ENCODE measurements at regions not wholly inside any gene's neighbourhood (a gene's known extent, or its start where the extent isn't known, plus 50 kb on each side); places are given as distances from the start of the nearest gene placed in this dataset.

DNA sequence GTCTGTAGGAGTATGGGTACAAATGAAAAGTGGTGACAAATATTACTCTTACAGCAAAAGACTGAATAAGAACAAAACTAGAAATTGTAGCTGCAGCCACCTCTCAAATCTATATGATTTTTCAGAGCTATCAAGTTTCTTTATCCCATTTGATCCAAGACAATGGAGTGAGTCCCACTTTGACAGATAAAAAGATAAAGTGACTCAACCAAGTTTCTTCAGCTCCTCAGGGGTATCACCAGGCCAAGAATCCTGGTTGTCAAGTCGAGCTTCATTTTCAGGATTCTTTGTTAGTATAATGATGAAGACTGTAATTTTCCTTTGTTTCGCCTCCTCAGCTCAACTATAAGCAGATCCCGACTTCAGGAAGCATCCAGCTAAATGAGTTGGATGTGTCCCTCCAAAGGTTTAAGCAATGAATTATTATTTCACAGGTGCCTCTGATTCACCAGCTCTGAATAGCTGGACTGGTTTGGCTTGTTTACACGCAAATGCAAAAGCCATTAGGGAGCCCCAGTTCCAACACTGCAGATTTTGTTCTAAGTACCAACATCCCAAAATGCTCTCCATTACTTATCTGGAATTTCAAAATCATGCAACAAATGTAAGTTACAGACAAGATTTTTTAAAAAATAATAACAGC lies 238.9 kb downstream of the MAFB start:
- peaks cover 0 to 4% (median 0%) of the 10 kb centered on the region in 5 donors for H3K9me3 ChIP-seq (ENCODE audit: control insufficient read depth in 5 of 5, low read length in 5 of 5)
- no peaks in the 10 kb centered on the region for H3K4me1 ChIP-seq (ENCODE audit: control insufficient read depth in 5 of 5, insufficient read depth in 5 of 5, low read length in 5 of 5)
- H3K9ac ChIP-seq (ENCODE audit: low read length in 5 of 5), result no peak overlapping the region
- peaks cover 0 to 4% (median 0%) of the 10 kb centered on the region in 5 donors for H3K27me3 ChIP-seq (ENCODE audit: control insufficient read depth in 5 of 5, insufficient read depth in 4 of 5, low read length in 5 of 5)
- no peak overlapping the region for H3K4me3 ChIP-seq (ENCODE audit: low read depth in 1 of 5, low read length in 5 of 5)
- no peaks in the 10 kb centered on the region for H3K36me3 ChIP-seq (ENCODE audit: control insufficient read depth in 5 of 5, insufficient read depth in 5 of 5, low read length in 5 of 5)
- no peak overlapping the region for H3K27ac ChIP-seq (ENCODE audit: low read depth, low read length)

GRCh38 chr20:40449144-40449690 lies 239.8 kb downstream of the MAFB start:
- Histone ChIP-seq H3K4me1 (ENCODE audit: control insufficient read depth in 5 of 5, insufficient read depth in 5 of 5, low read length in 5 of 5) (no peaks in the 10 kb centered on the region), H3K36me3 (ENCODE audit: control insufficient read depth in 5 of 5, insufficient read depth in 5 of 5, low read length in 5 of 5) (no peaks in the 10 kb centered on the region), H3K27ac (ENCODE audit: low read depth, low read length) (no peak overlapping the region), H3K9me3 (ENCODE audit: control insufficient read depth in 5 of 5, low read length in 5 of 5) (peaks cover 0 to 4% (median 0%) of the 10 kb centered on the region in 5 donors), H3K27me3 (ENCODE audit: control insufficient read depth in 5 of 5, insufficient read depth in 4 of 5, low read length in 5 of 5) (peaks cover 0 to 4% (median 0%) of the 10 kb centered on the region in 5 donors), H3K4me3 (ENCODE audit: low read depth in 1 of 5, low read length in 5 of 5) (no peak overlapping the region), H3K9ac (ENCODE audit: low read length in 5 of 5) (no peak overlapping the region)

DNA sequence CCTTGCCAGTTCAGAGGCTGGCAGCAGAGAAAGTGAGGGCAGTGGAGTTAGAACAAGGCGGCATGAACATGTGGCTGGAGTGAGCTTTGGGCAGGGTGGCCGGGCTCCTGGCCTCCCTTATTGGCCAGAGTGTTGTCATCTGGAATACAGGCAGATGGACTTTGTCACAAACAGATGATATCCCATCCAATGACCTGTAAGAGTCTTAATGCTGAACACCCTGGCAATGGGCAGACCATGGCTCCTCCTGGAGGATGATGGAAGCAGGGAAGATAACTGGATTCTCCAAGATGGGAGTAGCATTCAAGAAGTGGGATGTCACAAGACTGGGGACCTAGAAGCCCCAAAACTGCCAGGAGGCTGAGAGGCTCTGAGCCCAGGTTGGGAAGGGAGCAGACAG lies 242.1 kb downstream of the MAFB start:
- H3K4me1 ChIP-seq (ENCODE audit: control insufficient read depth in 5 of 5, insufficient read depth in 5 of 5, low read length in 5 of 5), result peaks cover 0 to 14% (median 9%) of the 10 kb centered on the region in 5 donors
- H3K9ac ChIP-seq (ENCODE audit: low read length in 5 of 5), result no peak overlapping the region
- H3K36me3 ChIP-seq (ENCODE audit: control insufficient read depth in 5 of 5, insufficient read depth in 5 of 5, low read length in 5 of 5), result no peaks in the 10 kb centered on the region
- peaks cover 0 to 4% (median 0%) of the 10 kb centered on the region in 5 donors for H3K27me3 ChIP-seq (ENCODE audit: control insufficient read depth in 5 of 5, insufficient read depth in 4 of 5, low read length in 5 of 5)
- no peak overlapping the region for H3K4me3 ChIP-seq (ENCODE audit: low read depth in 1 of 5, low read length in 5 of 5)
- H3K27ac ChIP-seq (ENCODE audit: low read depth, low read length), result no peak overlapping the region
- no peaks in the 10 kb centered on the region for H3K9me3 ChIP-seq (ENCODE audit: control insufficient read depth in 5 of 5, low read length in 5 of 5)

DNA sequence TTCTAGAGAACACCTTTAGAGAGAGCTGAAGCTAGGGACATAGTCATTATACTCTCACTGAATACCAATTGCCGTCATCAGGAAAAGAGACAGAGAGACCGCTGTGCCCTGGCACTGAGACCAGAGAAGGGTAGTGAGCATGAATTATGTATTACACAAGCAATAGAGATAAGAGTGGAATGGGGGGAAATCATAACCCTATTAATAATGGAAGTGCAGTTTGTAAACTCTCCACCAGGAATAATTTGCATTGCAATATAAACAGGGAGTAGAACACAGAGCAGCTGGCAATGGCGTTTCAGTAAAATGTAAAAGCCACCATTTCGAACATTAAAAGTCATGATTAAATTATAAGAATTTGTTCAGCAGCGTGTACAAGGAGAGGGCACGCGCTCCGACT lies 244.5 kb downstream of the MAFB start:
- H3K4me3 ChIP-seq (ENCODE audit: low read depth in 1 of 5, low read length in 5 of 5), result no peak overlapping the region
- no peaks in the 10 kb centered on the region for H3K36me3 ChIP-seq (ENCODE audit: control insufficient read depth in 5 of 5, insufficient read depth in 5 of 5, low read length in 5 of 5)
- H3K9me3 ChIP-seq (ENCODE audit: control insufficient read depth in 5 of 5, low read length in 5 of 5), result no peaks in the 10 kb centered on the region
- peaks cover 0 to 15% (median 10%) of the 10 kb centered on the region in 5 donors for H3K4me1 ChIP-seq (ENCODE audit: control insufficient read depth in 5 of 5, insufficient read depth in 5 of 5, low read length in 5 of 5)
- H3K27ac ChIP-seq (ENCODE audit: low read depth, low read length), result no peak overlapping the region
- peaks cover 0 to 4% (median 0%) of the 10 kb centered on the region in 5 donors for H3K27me3 ChIP-seq (ENCODE audit: control insufficient read depth in 5 of 5, insufficient read depth in 4 of 5, low read length in 5 of 5)
- no peak overlapping the region for H3K9ac ChIP-seq (ENCODE audit: low read length in 5 of 5)

DNA sequence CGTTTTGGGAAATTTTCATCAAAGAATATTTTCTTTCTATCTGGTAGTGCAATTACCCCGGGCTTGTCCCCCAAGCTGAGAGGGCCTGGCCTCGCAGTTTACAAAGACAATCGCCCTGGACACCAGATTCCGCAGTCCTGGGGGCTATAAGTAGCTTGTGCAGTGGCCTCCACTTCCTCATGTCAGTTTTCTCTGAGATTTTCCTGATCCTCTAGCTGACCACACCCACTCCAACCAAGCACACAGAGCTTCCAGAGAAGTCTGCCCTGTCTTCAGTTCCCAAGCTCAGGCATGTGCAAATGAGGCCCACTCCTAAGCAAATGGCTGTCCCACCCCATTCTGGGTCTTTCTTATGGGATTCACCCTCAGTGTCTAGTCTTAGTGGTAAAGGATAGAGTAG lies 245.3 kb downstream of the MAFB start:
- Histone ChIP-seq H3K27me3 (ENCODE audit: control insufficient read depth in 5 of 5, insufficient read depth in 4 of 5, low read length in 5 of 5) (peaks cover 0 to 4% (median 0%) of the 10 kb centered on the region in 5 donors), H3K4me1 (ENCODE audit: control insufficient read depth in 5 of 5, insufficient read depth in 5 of 5, low read length in 5 of 5) (peaks cover 0 to 15% (median 10%) of the 10 kb centered on the region in 5 donors), H3K9ac (ENCODE audit: low read length in 5 of 5) (no peak overlapping the region), H3K27ac (ENCODE audit: low read depth, low read length) (no peak overlapping the region), H3K36me3 (ENCODE audit: control insufficient read depth in 5 of 5, insufficient read depth in 5 of 5, low read length in 5 of 5) (no peaks in the 10 kb centered on the region), H3K9me3 (ENCODE audit: control insufficient read depth in 5 of 5, low read length in 5 of 5) (no peaks in the 10 kb centered on the region), H3K4me3 (ENCODE audit: low read depth in 1 of 5, low read length in 5 of 5) (no peak overlapping the region)

GRCh38 chr20:40442181-40442963 lies 246.7 kb downstream of the MAFB start:
- Histone ChIP-seq H3K27ac (ENCODE audit: low read depth, low read length) (no peak overlapping the region), H3K9ac (ENCODE audit: low read length in 5 of 5) (no peak overlapping the region), H3K4me3 (ENCODE audit: low read depth in 1 of 5, low read length in 5 of 5) (no peak overlapping the region), H3K4me1 (ENCODE audit: control insufficient read depth in 5 of 5, insufficient read depth in 5 of 5, low read length in 5 of 5) (peaks cover 0 to 15% (median 10%) of the 10 kb centered on the region in 5 donors), H3K27me3 (ENCODE audit: control insufficient read depth in 5 of 5, insufficient read depth in 4 of 5, low read length in 5 of 5) (no peaks in the 10 kb centered on the region), H3K36me3 (ENCODE audit: control insufficient read depth in 5 of 5, insufficient read depth in 5 of 5, low read length in 5 of 5) (no peaks in the 10 kb centered on the region), H3K9me3 (ENCODE audit: control insufficient read depth in 5 of 5, low read length in 5 of 5) (no peaks in the 10 kb centered on the region)

GRCh38 chr20:40441771-40442170 lies 247.3 kb downstream of the MAFB start:
- Histone ChIP-seq H3K4me3 (ENCODE audit: low read depth in 1 of 5, low read length in 5 of 5) (no peak overlapping the region), H3K9me3 (ENCODE audit: control insufficient read depth in 5 of 5, low read length in 5 of 5) (no peaks in the 10 kb centered on the region), H3K9ac (ENCODE audit: low read length in 5 of 5) (no peak overlapping the region), H3K27ac (ENCODE audit: low read depth, low read length) (no peak overlapping the region), H3K27me3 (ENCODE audit: control insufficient read depth in 5 of 5, insufficient read depth in 4 of 5, low read length in 5 of 5) (no peaks in the 10 kb centered on the region), H3K36me3 (ENCODE audit: control insufficient read depth in 5 of 5, insufficient read depth in 5 of 5, low read length in 5 of 5) (no peaks in the 10 kb centered on the region), H3K4me1 (ENCODE audit: control insufficient read depth in 5 of 5, insufficient read depth in 5 of 5, low read length in 5 of 5) (peaks cover 0 to 15% (median 10%) of the 10 kb centered on the region in 5 donors)

- Histone ChIP-seq H3K4me1 (ENCODE audit: control insufficient read depth in 5 of 5, insufficient read depth in 5 of 5, low read length in 5 of 5) (peaks cover 0 to 15% (median 12%) of the 10 kb centered on the region in 5 donors), H3K9ac (ENCODE audit: low read length in 5 of 5) (no peak overlapping the region), H3K27ac (ENCODE audit: low read depth, low read length) (no peak overlapping the region), H3K36me3 (ENCODE audit: control insufficient read depth in 5 of 5, insufficient read depth in 5 of 5, low read length in 5 of 5) (no peaks in the 10 kb centered on the region), H3K4me3 (ENCODE audit: low read depth in 1 of 5, low read length in 5 of 5) (no peak overlapping the region), H3K9me3 (ENCODE audit: control insufficient read depth in 5 of 5, low read length in 5 of 5) (no peaks in the 10 kb centered on the region), H3K27me3 (ENCODE audit: control insufficient read depth in 5 of 5, insufficient read depth in 4 of 5, low read length in 5 of 5) (no peaks in the 10 kb centered on the region)
Observed at GRCh38 chr20:40438161-40438830, 250.7 kb downstream of the MAFB start.

- Histone ChIP-seq H3K9ac (ENCODE audit: low read length in 5 of 5) (no peak overlapping the region), H3K36me3 (ENCODE audit: control insufficient read depth in 5 of 5, insufficient read depth in 5 of 5, low read length in 5 of 5) (no peaks in the 10 kb centered on the region), H3K27me3 (ENCODE audit: control insufficient read depth in 5 of 5, insufficient read depth in 4 of 5, low read length in 5 of 5) (no peaks in the 10 kb centered on the region), H3K4me1 (ENCODE audit: control insufficient read depth in 5 of 5, insufficient read depth in 5 of 5, low read length in 5 of 5) (peaks cover 0 to 4% (median 0%) of the 10 kb centered on the region in 5 donors), H3K27ac (ENCODE audit: low read depth, low read length) (no peak overlapping the region), H3K4me3 (ENCODE audit: low read depth in 1 of 5, low read length in 5 of 5) (no peak overlapping the region), H3K9me3 (ENCODE audit: control insufficient read depth in 5 of 5, low read length in 5 of 5) (no peaks in the 10 kb centered on the region)
Observed at GRCh38 chr20:40436011-40436410, 253.0 kb downstream of the MAFB start.

All from subcutaneous abdominal adipose tissue (tissue), 5 donors.